ENCODE measurements at regions not wholly inside any gene's neighbourhood (a gene's known extent, or its start where the extent isn't known, plus 50 kb on each side); places are given as distances from the start of the nearest gene placed in this dataset.

DNA sequence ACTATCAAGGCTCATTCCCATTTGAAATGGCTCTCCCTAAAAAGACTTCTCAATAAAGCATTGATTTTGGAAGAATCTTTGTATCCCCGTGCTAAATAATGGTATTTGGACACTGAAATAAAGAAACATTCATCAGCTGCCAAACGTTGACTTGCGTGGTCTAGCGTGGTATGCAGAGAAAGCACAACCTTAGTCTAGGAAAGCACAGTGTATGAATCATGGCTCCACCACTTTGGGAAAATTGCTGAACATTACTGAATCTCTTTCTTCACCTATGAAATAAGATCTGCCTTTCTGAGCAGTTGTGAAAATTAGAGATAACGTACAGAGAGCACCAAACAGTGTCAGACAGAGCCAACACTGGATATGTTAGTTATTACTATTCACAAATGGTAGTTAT, 353.9 kb downstream of the SS18 start:
- no peak for TF ChIP-seq JUN (IDR thresholded peaks at IDR 0.05; ENCODE audit: borderline replicate concordance, insufficient read depth, insufficient read length, low read depth)
- no peak for TF ChIP-seq POLR2A (IDR thresholded peaks at IDR 0.05; ENCODE audit: low read depth, low read length)
- TF ChIP-seq POLR2AphosphoS5 (IDR thresholded peaks at IDR 0.05; ENCODE audit: insufficient read depth, low read depth, low read length) = no peak
- TF ChIP-seq, protein P1, sequence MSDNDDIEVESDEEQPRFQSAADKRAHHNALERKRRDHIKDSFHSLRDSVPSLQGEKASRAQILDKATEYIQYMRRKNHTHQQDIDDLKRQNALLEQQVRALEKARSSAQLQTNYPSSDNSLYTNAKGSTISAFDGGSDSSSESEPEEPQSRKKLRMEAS (IDR thresholded peaks at IDR 0.05; ENCODE audit: insufficient read depth, insufficient read length) = no peak
- TF ChIP-seq, protein P2, sequence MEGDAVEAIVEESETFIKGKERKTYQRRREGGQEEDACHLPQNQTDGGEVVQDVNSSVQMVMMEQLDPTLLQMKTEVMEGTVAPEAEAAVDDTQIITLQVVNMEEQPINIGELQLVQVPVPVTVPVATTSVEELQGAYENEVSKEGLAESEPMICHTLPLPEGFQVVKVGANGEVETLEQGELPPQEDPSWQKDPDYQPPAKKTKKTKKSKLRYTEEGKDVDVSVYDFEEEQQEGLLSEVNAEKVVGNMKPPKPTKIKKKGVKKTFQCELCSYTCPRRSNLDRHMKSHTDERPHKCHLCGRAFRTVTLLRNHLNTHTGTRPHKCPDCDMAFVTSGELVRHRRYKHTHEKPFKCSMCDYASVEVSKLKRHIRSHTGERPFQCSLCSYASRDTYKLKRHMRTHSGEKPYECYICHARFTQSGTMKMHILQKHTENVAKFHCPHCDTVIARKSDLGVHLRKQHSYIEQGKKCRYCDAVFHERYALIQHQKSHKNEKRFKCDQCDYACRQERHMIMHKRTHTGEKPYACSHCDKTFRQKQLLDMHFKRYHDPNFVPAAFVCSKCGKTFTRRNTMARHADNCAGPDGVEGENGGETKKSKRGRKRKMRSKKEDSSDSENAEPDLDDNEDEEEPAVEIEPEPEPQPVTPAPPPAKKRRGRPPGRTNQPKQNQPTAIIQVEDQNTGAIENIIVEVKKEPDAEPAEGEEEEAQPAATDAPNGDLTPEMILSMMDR (IDR thresholded peaks at IDR 0.05; ENCODE audit: extremely low read depth in 1 of 2, insufficient read depth in 1 of 2, low read depth in 1 of 2, low read length in 2 of 2) = no peak
- TF ChIP-seq EZH2 (IDR thresholded peaks at IDR 0.05; ENCODE audit: borderline replicate concordance, low read depth, low read length, severe bottlenecking) = no peak
- no peak for TF ChIP-seq FOS (IDR thresholded peaks at IDR 0.05; ENCODE audit: borderline replicate concordance, insufficient read depth, low read length)
- no peak for TF ChIP-seq MYC (IDR thresholded peaks at IDR 0.05; ENCODE audit: low read depth, low read length)
- no peak for TF ChIP-seq GATA2 (IDR thresholded peaks at IDR 0.05; ENCODE audit: insufficient read depth, insufficient read length, low read depth, low read length)

More for the DNA sequence above, 353.9 kb downstream of the SS18 start:
- no peak for DNase-seq (ENCODE audit: low read depth, low spot score)
- POLR2A ChIA-PET = no interaction called here
- no TSS peak for BruUV-seq (replicated peaks)
- Histone ChIP-seq H3K4me3 (replicated peaks in 1 of 3; ENCODE audit: insufficient read depth in 1 of 3, low read depth in 1 of 3, low read length in 3 of 3) (no peak overlapping the region), H4K20me1 (replicated peaks; ENCODE audit: control insufficient read depth, extremely low read depth, insufficient read depth, low read length) (no peaks in the 10 kb centered on the region), H3K9me3 (replicated peaks; ENCODE audit: control insufficient read depth, insufficient read depth, low read length) (no peaks in the 10 kb centered on the region), H3K9me1 (replicated peaks; ENCODE audit: control insufficient read depth, extremely low read depth, insufficient read depth, low read length) (no peaks in the 10 kb centered on the region), H3K27ac (ENCODE audit: insufficient read depth, low read depth, low read length) (no peak overlapping the region), H3K36me3 (ENCODE audit: control insufficient read depth in 2 of 2, extremely low read depth in 1 of 2, insufficient read depth in 2 of 2, low read length in 2 of 2) (no peaks in the 10 kb centered on the region), H3K27me3 (ENCODE audit: control insufficient read depth in 2 of 2, insufficient read depth in 2 of 2, low read length in 2 of 2) (peaks cover 3 to 9% of the 10 kb centered on the region in 2 experiments), H2AFZ (ENCODE audit: low read depth, low read length) (no peak overlapping the region), H3K4me1 (ENCODE audit: control insufficient read depth, extremely low read depth, insufficient read depth, low read length) (no peaks in the 10 kb centered on the region), H3K79me2 (ENCODE audit: control insufficient read depth, insufficient read depth, low read length) (no peaks in the 10 kb centered on the region), H3K4me2 (ENCODE audit: insufficient read depth, low read length) (no peak overlapping the region), H3K9ac (replicated peaks; ENCODE audit: extremely low read depth, insufficient read depth, low read length) (no peak overlapping the region)
- no peak for FAIRE-seq
- dilution Hi-C loops (cut with MboI; ENCODE audit: extremely low pct_ligation_motif_present, low sequenced_read_pairs) = no loop called here
- CTCF ChIA-PET = no interaction called here
- intact Hi-C loops (cut with micrococcal nuclease) = no loop called here
